ENCODE measurements at regions not wholly inside any gene's neighbourhood (a gene's known extent, or its start where the extent isn't known, plus 50 kb on each side); places are given as distances from the start of the nearest gene placed in this dataset.

- no peak for FAIRE-seq
Observed at GRCh38 chr4:182014164-182014563, 229.0 kb upstream of the TENM3 start.

GRCh38 chr4:182015014-182015413, 228.2 kb upstream of the TENM3 start:
- no peak for FAIRE-seq

GRCh38 chr4:182015893-182016292, 227.3 kb upstream of the TENM3 start:
- no peak for FAIRE-seq

- FAIRE-seq: no peak
Observed at GRCh38 chr4:182017038-182017437, 226.2 kb upstream of the TENM3 start.

- no peak for FAIRE-seq
Observed at GRCh38 chr4:182018691-182019090, 224.5 kb upstream of the TENM3 start.

GRCh38 chr4:182019148-182019652, 224.0 kb upstream of the TENM3 start:
- no peak for FAIRE-seq

GRCh38 chr4:182022909-182023308, 220.3 kb upstream of the TENM3 start:
- no peak for FAIRE-seq

- FAIRE-seq: no peak
Observed at GRCh38 chr4:182023469-182023868, 219.7 kb upstream of the TENM3 start.

GRCh38 chr4:182042945-182043344, 200.3 kb upstream of the TENM3 start:
- FAIRE-seq: no peak

- no peak for FAIRE-seq
Observed at GRCh38 chr4:182048871-182049270, 194.3 kb upstream of the TENM3 start.

GRCh38 chr4:182056866-182057265, 186.3 kb upstream of the TENM3 start:
- FAIRE-seq: no peak

GRCh38 chr4:182062458-182062857, 180.7 kb upstream of the TENM3 start:
- no peak for FAIRE-seq

- no peak for FAIRE-seq
Observed at GRCh38 chr4:182062936-182063335, 180.3 kb upstream of the TENM3 start.

GRCh38 chr4:182063651-182064050, 179.6 kb upstream of the TENM3 start:
- FAIRE-seq: no peak

- FAIRE-seq: no peak
Observed at GRCh38 chr4:182065255-182065654, 177.9 kb upstream of the TENM3 start.

- FAIRE-seq: no peak
Observed at GRCh38 chr4:182066037-182066436, 177.2 kb upstream of the TENM3 start.

GRCh38 chr4:182067828-182068227, 175.4 kb upstream of the TENM3 start:
- no peak for FAIRE-seq

- FAIRE-seq: no peak
Observed at GRCh38 chr4:182068920-182069319, 174.3 kb upstream of the TENM3 start.

GRCh38 chr4:182073278-182073677, 169.9 kb upstream of the TENM3 start:
- FAIRE-seq: no peak

GRCh38 chr4:182074139-182074538, 169.1 kb upstream of the TENM3 start:
- no peak for FAIRE-seq

GRCh38 chr4:182074810-182075209, 168.4 kb upstream of the TENM3 start:
- FAIRE-seq: no peak

- FAIRE-seq: no peak
Observed at GRCh38 chr4:182082910-182083309, 160.3 kb upstream of the TENM3 start.

GRCh38 chr4:182083671-182084410, 159.4 kb upstream of the TENM3 start:
- no peak for FAIRE-seq

- FAIRE-seq: no peak
Observed at GRCh38 chr4:182085051-182085480, 158.1 kb upstream of the TENM3 start.

GRCh38 chr4:182089326-182089725, 153.9 kb upstream of the TENM3 start:
- no peak for FAIRE-seq
